HEK293T (cell line): ENCODE measurements at regions not wholly inside any gene's neighbourhood (a gene's known extent, or its start where the extent isn't known, plus 50 kb on each side); places are given as distances from the start of the nearest gene placed in this dataset.

Source experiments
- FOXK2 ChIP-seq: fragments of 450-650 bp; IDR thresholded peaks from 2 replicates; pipeline ENCODE4 v1.6.1; 2016; ENCODE audit warnings: mild to moderate bottlenecking
- NFRKB ChIP-seq: fragments of 450-650 bp; IDR thresholded peaks from 2 replicates; pipeline ENCODE4 v1.6.1; 2016; ENCODE audit warnings: mild to moderate bottlenecking, moderate library complexity
- SP1 ChIP-seq: fragments of 450-650 bp; IDR thresholded peaks from 2 replicates; pipeline ENCODE4 v1.6.1; 2017

DNA sequence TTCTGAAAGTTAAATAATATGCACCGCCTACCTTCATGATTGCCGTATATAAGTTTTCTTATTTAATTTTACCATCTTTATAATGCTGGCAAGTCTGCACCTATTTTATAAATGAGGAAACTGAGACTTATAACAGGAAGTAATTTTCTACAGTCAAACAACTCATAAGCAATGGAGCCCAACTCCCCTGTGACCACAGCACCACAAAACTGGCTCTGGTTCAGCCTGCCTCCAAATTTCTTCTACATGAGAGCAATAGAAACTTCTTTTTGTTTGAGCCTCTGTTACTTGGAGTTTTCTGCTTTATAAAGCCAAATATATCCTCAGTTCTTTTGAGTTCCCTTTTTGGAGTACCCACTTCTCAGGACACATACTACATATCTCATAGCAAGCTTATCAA lies 131.1 kb upstream of the HSF2 start:
- TF ChIP-seq NFRKB (no peak), FOXK2 (no peak), SP1 (no peak)
